GM10248 (cell line): ENCODE measurements at regions not wholly inside any gene's neighbourhood (a gene's known extent, or its start where the extent isn't known, plus 50 kb on each side); places are given as distances from the start of the nearest gene placed in this dataset.
A peak's percentile ranks its signal among the peaks of the same experiment; 100 is the strongest.

Source experiments
- CTCF ChIA-PET: fragments of 300-600 bp; sonication (Branson Sonifier 250); formaldehyde crosslinking; extraction: SDS; loops from one replicate; lab custom pipeline; 2021; ENCODE audit warnings: antibody characterized with exemption; lab: Yijun Ruan, JAX
- POLR2A ChIA-PET: fragments of 350-650 bp; sonication (Branson Sonifier 250); formaldehyde crosslinking; extraction: SDS; loops from one replicate; lab custom pipeline; 2020; ENCODE audit warnings: antibody characterized with exemption; lab: Yijun Ruan, JAX
- DNase-seq: peaks from one replicate; pipeline ENCODE4 v3.0.0; 2012; ENCODE audit errors: extremely low spot score
- TF ChIP-seq, protein P1 (sequence below): IDR thresholded peaks from 2 replicates; pipeline ENCODE4 v1.5.1; 2012; ENCODE audit warnings: mild to moderate bottlenecking, low read depth; ENCODE audit errors: extremely low read depth, missing control alignments, control extremely low read depth

DNA sequence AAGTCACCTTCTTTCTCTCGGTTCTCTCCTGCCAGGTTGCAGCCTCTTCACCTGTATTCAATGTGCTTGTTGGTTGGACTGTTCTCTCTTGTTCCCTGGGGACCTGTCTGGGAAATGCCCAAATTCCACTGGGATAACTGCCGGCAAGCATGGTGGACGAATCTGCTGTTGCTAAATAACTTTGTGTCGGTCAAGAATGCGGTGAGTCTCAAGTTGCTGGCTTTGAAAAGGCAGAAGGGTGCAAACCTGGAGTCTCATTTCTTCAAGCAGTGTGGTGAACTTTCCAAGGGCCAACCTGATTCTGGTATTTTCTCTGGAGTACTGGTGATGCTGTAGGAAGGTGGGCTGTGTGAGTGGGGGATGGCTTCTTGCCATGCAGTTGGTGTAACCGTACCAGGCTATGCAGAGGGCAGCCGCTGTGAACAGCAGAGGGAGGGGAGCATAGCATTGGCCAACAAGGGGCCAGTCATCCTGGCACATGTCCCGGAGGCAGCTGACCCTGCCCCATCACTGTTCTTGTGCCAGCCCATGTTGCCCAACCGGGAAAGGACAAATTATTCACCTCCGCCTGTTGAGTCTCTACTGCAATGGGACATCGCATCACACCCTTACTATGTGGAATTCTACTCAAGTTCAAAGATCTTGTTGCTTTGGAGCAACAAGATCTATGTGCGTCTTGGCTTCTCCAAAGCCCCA lies 88.1 kb upstream of the SEC11C start:
- DNase-seq = no peak
- ChIA-PET CTCF (interaction anchor here (1.1 kb wide), 1 partner anchor 214 kb away, joined by 3 read pairs; no protein-coding TSS in a partner anchor), POLR2A (no interaction called here)
- TF ChIP-seq, protein P1, sequence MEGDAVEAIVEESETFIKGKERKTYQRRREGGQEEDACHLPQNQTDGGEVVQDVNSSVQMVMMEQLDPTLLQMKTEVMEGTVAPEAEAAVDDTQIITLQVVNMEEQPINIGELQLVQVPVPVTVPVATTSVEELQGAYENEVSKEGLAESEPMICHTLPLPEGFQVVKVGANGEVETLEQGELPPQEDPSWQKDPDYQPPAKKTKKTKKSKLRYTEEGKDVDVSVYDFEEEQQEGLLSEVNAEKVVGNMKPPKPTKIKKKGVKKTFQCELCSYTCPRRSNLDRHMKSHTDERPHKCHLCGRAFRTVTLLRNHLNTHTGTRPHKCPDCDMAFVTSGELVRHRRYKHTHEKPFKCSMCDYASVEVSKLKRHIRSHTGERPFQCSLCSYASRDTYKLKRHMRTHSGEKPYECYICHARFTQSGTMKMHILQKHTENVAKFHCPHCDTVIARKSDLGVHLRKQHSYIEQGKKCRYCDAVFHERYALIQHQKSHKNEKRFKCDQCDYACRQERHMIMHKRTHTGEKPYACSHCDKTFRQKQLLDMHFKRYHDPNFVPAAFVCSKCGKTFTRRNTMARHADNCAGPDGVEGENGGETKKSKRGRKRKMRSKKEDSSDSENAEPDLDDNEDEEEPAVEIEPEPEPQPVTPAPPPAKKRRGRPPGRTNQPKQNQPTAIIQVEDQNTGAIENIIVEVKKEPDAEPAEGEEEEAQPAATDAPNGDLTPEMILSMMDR = no peak

DNA sequence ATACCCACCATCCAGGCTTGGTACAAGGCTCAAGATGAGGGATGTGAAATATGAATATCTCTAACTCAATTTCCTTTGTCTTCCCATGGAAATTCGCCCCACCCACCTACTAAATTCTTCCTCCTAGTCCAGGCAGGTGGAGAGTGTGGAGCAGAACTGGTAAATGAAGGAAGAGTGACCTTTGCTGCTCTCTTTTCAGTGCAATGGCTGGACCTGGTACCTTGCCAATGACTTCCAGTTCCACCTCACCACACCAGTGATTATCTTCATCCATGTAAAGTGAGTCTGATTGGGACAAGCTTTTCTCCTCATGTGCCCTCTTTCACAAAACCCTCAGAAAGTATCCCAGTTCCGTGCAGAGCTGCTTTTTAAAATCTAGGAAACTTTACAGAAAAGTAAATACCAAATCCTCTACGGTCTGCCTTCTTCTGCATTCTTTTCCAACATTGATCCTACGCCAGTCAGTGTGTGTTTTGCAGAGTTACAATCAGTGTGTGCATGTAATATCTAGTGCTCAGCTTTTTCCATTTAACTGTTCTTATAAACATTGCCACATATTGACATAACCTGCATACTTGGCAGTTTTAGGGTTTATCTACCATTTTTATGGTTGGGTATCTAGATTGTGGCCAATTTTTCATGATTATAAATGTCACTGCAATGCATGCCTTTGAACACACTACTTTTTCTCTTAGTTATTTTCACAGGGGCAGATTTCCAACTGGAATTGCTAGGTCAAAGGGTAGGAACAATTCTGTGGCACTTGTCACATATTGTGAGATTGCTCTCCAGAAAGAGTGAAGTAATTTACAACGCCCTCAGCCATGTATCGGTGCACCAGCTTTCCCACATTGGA lies 86.5 kb upstream of the SEC11C start:
- TF ChIP-seq, protein P1 = no peak
- ChIA-PET POLR2A (no interaction called here), CTCF (interaction anchor here (0.7 kb wide), 1 partner anchor 9 kb away, joined by 3 read pairs; no protein-coding TSS in a partner anchor)
- DNase-seq = no peak

DNA sequence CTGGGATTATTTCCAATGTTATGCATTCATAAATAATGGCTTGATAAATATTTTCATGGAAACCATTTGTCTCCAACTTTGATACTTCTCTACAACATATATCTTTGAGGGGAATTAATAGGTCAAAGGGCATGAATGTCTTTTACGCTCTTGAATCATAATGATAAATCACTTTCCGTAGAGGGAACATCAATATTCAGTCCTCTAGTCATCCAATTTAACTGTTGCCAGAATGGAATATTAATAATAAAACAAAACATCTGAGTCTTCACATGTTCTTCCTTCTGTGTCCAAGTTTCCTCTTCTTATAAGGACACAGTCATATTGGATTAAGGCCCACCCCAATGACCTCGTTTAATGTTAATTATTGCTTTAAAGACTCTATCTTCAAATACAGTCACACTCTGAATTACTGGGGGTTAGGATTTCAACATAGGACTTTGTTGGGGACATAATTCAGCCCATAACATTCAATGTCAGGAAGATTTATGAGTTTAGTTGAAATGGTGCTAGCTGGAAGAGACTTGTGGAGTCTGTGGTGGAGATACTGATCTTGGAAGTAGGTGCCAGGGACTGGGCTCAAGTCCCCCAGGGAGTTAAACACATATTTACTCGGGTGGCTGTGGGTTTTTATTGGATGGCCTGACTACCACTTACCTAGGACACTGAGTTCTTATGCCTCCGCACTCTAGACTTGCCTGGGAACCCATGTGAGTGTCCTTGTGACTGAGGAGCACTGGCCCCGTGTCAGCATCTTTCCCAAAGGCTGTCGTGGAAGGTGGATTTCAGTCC lies 85.0 kb upstream of the SEC11C start:
- ChIA-PET CTCF (interaction anchor here (0.8 to 1.4 kb wide), 7 partner anchors 14 to 286 kb away, joined by 3 to 6 read pairs (median 3); no protein-coding TSS in a partner anchor), POLR2A (no interaction called here)
- TF ChIP-seq, protein P1 = no peak
- no peak for DNase-seq

DNA sequence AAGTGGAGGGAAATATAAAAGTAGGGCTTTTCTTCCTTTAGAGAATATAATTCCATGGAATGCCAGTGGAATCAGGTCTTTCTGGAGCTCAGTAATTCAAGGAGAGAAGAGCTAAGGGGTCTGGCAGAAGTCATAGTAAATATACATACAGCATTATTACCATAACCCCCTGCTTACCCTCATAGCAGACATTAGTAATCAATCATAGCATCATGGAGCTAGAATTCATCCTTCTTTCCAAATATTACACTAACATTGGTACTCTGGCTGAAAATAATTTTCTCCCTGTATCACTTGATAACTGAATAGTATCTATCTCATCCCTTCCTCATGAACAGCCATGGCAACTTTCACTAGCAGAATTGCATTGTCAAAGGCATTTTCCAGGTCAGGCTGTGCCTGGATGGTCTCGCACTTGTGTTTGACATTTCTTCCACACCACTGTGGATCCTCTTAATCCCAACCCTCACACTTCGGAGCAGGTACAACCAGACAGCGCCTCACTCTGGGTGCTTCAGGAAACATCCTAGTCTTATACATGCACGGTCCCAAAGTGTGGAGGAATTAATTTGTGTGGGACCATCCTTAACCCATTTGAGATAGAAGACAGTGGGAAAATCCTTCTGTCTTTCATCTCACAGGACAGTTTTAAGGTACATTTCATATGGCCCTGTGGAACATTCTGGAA lies 84.2 kb upstream of the SEC11C start:
- CTCF ChIA-PET = interaction anchor here (0.8 to 1.4 kb wide), 7 partner anchors 13 to 287 kb away, joined by 3 to 6 read pairs (median 3); no protein-coding TSS in a partner anchor
- no peak for DNase-seq
- TF ChIP-seq, protein P1 = no peak
- POLR2A ChIA-PET = no interaction called here

DNA sequence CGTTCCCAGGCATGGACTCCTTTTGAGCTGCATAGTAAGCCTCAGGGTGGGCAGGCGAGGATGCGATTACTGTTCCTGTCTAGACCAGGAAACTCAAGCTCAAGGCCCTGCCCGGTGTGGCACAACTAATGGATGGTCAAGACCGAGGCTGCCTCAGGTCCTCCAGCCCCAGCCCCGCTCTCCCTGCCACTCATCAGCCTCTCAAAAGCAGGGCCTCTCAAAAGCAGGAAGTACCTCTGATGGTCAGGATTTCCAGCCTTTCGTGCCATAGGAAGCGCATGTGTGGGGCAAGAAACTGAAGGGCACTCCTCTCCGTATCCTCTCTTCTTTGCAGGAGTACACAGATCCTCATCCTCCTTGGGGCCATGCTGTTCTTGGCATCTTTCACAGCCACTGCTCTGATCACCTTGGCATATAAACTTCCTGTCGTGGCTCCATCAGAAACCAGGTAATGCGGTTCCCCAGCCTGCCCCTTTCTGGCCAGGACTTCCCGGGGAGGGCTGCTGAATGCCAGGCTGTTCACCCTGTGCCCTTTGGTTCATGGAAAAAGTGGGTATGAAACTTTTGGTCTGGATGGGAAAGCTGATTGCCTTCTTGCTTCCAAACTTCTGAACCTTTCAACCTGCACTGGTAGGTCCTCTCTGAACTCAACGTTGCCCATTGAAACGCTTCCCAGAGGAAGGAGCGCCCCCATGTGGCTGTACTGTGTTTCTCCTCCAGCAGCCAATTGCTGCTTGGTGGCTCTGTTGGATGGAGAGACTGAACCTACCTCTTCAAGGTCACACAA lies 82.8 kb upstream of the SEC11C start:
- CTCF ChIA-PET = interaction anchor here (0.7 to 2.6 kb wide), 8 partner anchors 10 to 289 kb away, joined by 3 to 9 read pairs (median 3); no protein-coding TSS in a partner anchor
- peak; percentile 35 for DNase-seq
- POLR2A ChIA-PET = no interaction called here
- TF ChIP-seq, protein P1 = peak; percentile 68
